IMR-90 (cell line): ENCODE measurements at regions not wholly inside any gene's neighbourhood (a gene's known extent, or its start where the extent isn't known, plus 50 kb on each side); places are given as distances from the start of the nearest gene placed in this dataset.

Experiments
- ATAC-seq: fragments of 200-7000 bp; cut with Tn5 transposase; 2 replicates; pipeline ENCODE4 v1.9.1; 2020; ENCODE audit warnings: low read depth, mild to moderate bottlenecking, moderate library complexity
- BruUV-seq: library from RNA; stranded (reverse); fragments of 400-500 nt; replicated peaks from 2 replicates; lab custom pipeline; 2021; lab: Mats Ljungman, UMichigan
- CTCF ChIA-PET: fragments of 300-600 bp; formaldehyde crosslinking; extraction: SDS; loops from one replicate; lab custom pipeline; 2021; ENCODE audit warnings: antibody characterized with exemption; lab: Yijun Ruan, JAX
- POLR2A ChIA-PET: fragments of 300-600 bp; sonication (Branson Sonifier 250); formaldehyde crosslinking; loops from one replicate; lab custom pipeline; 2022; ENCODE audit warnings: antibody characterized with exemption; ENCODE audit not compliant: unreplicated experiment; lab: Charles Lee
- DNase-seq: peaks from one replicate; pipeline ENCODE4 v3.0.0; 2013
- H2AFZ ChIP-seq: replicated peaks from 2 replicates; pipeline ENCODE3; 2013; ENCODE audit warnings: low read length, mild to moderate bottlenecking; ENCODE audit not compliant: poor library complexity
- H2AK5ac ChIP-seq: 2 replicates; pipeline ENCODE4 v1.6.1; 2013; ENCODE audit warnings: low read depth, low read length, inconsistent platforms
- H2AK9ac ChIP-seq: replicated peaks from 2 replicates; pipeline ENCODE3; 2013; ENCODE audit warnings: mild to moderate bottlenecking, low read depth, low read length, moderate library complexity; ENCODE audit not compliant: poor library complexity
- H2BK120ac ChIP-seq: 2 replicates; pipeline ENCODE4 v1.6.1; 2013; ENCODE audit warnings: low read depth, low read length, inconsistent platforms
- H2BK15ac ChIP-seq: 3 replicates; pipeline ENCODE4 v1.6.1; 2013; ENCODE audit warnings: low read depth, low read length, inconsistent platforms
- H2BK20ac ChIP-seq: 2 replicates; pipeline ENCODE4 v1.6.1; 2013; ENCODE audit warnings: low read depth, mild to moderate bottlenecking, inconsistent platforms, low read length, moderate library complexity
- H2BK5ac ChIP-seq: 2 replicates; pipeline ENCODE4 v1.6.1; 2013; ENCODE audit warnings: mild to moderate bottlenecking, low read depth, low read length, inconsistent platforms; ENCODE audit not compliant: poor library complexity, severe bottlenecking
- H3K14ac ChIP-seq: replicated peaks from 2 replicates; pipeline ENCODE4 v1.6.1; 2013; ENCODE audit warnings: low read depth, low read length, inconsistent platforms
- H3K18ac ChIP-seq: 2 replicates; pipeline ENCODE4 v1.6.1; 2013; ENCODE audit warnings: low read depth, low read length, control low read depth
- H3K23ac ChIP-seq: 2 replicates; pipeline ENCODE4 v1.6.1; 2013; ENCODE audit warnings: low read depth, low read length, inconsistent platforms
- H3K27ac ChIP-seq: 2 replicates; pipeline ENCODE4 v1.5.1; 2013; ENCODE audit warnings: mild to moderate bottlenecking, control low read depth, low read length; ENCODE audit not compliant: insufficient read depth
- H3K27me3 ChIP-seq: 2 replicates; pipeline ENCODE4 v1.6.1; 2013; ENCODE audit warnings: low read length; ENCODE audit not compliant: control insufficient read depth, insufficient read depth
- H3K36me3 ChIP-seq: 2 replicates; pipeline ENCODE4 v1.6.1; 2013; ENCODE audit warnings: low read length, mixed read lengths; ENCODE audit not compliant: control insufficient read depth, insufficient read depth
- H3K4ac ChIP-seq: 2 replicates; pipeline ENCODE4 v1.6.1; 2013; ENCODE audit warnings: low read depth, low read length, inconsistent platforms
- H3K4me1 ChIP-seq: 2 replicates; pipeline ENCODE4 v1.6.1; 2013; ENCODE audit warnings: low read length, mixed read lengths; ENCODE audit not compliant: control insufficient read depth, insufficient read depth
- H3K4me2 ChIP-seq: 2 replicates; pipeline ENCODE4 v1.6.1; 2013; ENCODE audit warnings: low read depth, mild to moderate bottlenecking, control low read depth, low read length, moderate library complexity
- H3K4me3 ChIP-seq: 2 replicates; pipeline ENCODE4 v1.5.1; 2013; ENCODE audit warnings: low read depth, mild to moderate bottlenecking, control low read depth, low read length, moderate library complexity; ENCODE audit not compliant: insufficient read depth
- H3K56ac ChIP-seq: 2 replicates; pipeline ENCODE4 v1.6.1; 2013; ENCODE audit warnings: low read length, inconsistent platforms; ENCODE audit not compliant: insufficient read depth; ENCODE audit errors: extremely low read depth
- H3K79me1 ChIP-seq, 2 experiments: 2 replicates each; pipeline ENCODE4 v1.6.1; 2013; ENCODE audit warnings: low read length in 2 of 2, inconsistent platforms in 1 of 2, low read depth in 1 of 2
- H3K9ac ChIP-seq: 2 replicates; pipeline ENCODE4 v1.6.1; 2013; ENCODE audit warnings: low read depth, low read length, control low read depth
- H3K9me1 ChIP-seq: 2 replicates; pipeline ENCODE4 v1.6.1; 2013; ENCODE audit warnings: low read length, inconsistent platforms; ENCODE audit not compliant: insufficient read depth
- H3K9me3 ChIP-seq: 2 replicates; pipeline ENCODE4 v1.6.1; 2013; ENCODE audit warnings: low read length; ENCODE audit not compliant: control insufficient read depth, insufficient read depth
- H4K20me1 ChIP-seq: 2 replicates; pipeline ENCODE4 v1.6.1; 2013; ENCODE audit warnings: low read length, inconsistent platforms; ENCODE audit not compliant: insufficient read depth
- H4K5ac ChIP-seq: 2 replicates; pipeline ENCODE4 v1.6.1; 2013; ENCODE audit warnings: mild to moderate bottlenecking, low read depth, low read length, control low read depth
- H4K8ac ChIP-seq, 2 experiments: 2 replicates each; pipeline ENCODE4 v1.6.1; 2013; ENCODE audit warnings: low read depth in 2 of 2, low read length in 2 of 2, control low read depth in 1 of 2, inconsistent platforms in 1 of 2
- H4K91ac ChIP-seq: 2 replicates; pipeline ENCODE4 v1.6.1; 2013; ENCODE audit warnings: low read depth, low read length, inconsistent platforms; ENCODE audit not compliant: insufficient read depth
- BHLHE40 ChIP-seq: fragments of 150-350 bp; IDR thresholded peaks from 2 replicates; pipeline ENCODE4 v1.6.1; 2016; ENCODE audit warnings: mild to moderate bottlenecking, low read depth, low read length
- MAFK ChIP-seq: IDR thresholded peaks from 2 replicates; pipeline ENCODE4 v1.6.1; 2012; ENCODE audit warnings: low read depth, low read length, improper control_type of control experiment
- MAZ ChIP-seq: IDR thresholded peaks from 2 replicates; pipeline ENCODE4 v1.6.1; 2012; ENCODE audit warnings: low read depth, mild to moderate bottlenecking, low read length, improper control_type of control experiment, moderate library complexity, borderline replicate concordance
- NFE2L2 ChIP-seq: fragments of 150-350 bp; IDR thresholded peaks from 2 replicates; pipeline ENCODE4 v1.6.1; 2016; ENCODE audit warnings: low read depth, mild to moderate bottlenecking, low read length
- POLR2A ChIP-seq: IDR thresholded peaks from 2 replicates; pipeline ENCODE4 v1.6.1; 2012; ENCODE audit warnings: mild to moderate bottlenecking, low read depth, low read length
- RCOR1 ChIP-seq: IDR thresholded peaks from 2 replicates; pipeline ENCODE4 v1.6.1; 2012; ENCODE audit warnings: mild to moderate bottlenecking, low read length, improper control_type of control experiment; ENCODE audit not compliant: insufficient replicate concordance
- RFX5 ChIP-seq: IDR thresholded peaks from 2 replicates; pipeline ENCODE4 v1.8.0; 2012; ENCODE audit warnings: low read depth, mild to moderate bottlenecking, low read length, moderate library complexity
- SMC3 ChIP-seq: fragments of 150-350 bp; IDR thresholded peaks from 2 replicates; pipeline ENCODE4 v1.6.1; 2016; ENCODE audit warnings: low read depth, mild to moderate bottlenecking, antibody characterized with exemption, low read length, moderate library complexity
- whole genome bisulfite sequencing, 2 experiments: methylation state at CpG; one replicate each; pipeline versions ENCODE4 v1.1.5 to v1.1.7; 2013; ENCODE audit warnings: missing lambda C conversion rate in 2 of 2; ENCODE audit not compliant: insufficient read length in 1 of 2; ENCODE audit errors: extremely low coverage in 2 of 2; 5-methylcytosine and 5-hydroxymethylcytosine counted together
- dilution Hi-C: fragments of 300-500 bp; cut with HindIII; formaldehyde crosslinking; loops from one replicate; pipeline ENCODE4 v1.14.3; 2018; ENCODE audit warnings: low sequenced_read_pairs; ENCODE audit not compliant: unreplicated experiment
- in situ Hi-C: fragments of 300-500 bp; cut with MboI; formaldehyde crosslinking; loops from 3 replicates; pipeline ENCODE4 v1.14.3; 2019; ENCODE audit warnings: low sequenced_read_pairs, inconsistent platforms, mixed read lengths
- intact Hi-C: fragments of 100-400 bp; cut with micrococcal nuclease; formaldehyde crosslinking; loops from 2 replicates; pipeline ENCODE4 v1.10.0; 2022
- TF ChIP-seq, protein P1 (sequence below): conservative IDR thresholded peaks from 2 replicates; pipeline ENCODE4 v1.5.1; 2012; ENCODE audit warnings: mild to moderate bottlenecking, low read depth, low read length, improper control_type of control experiment
- TF ChIP-seq, protein P2 (sequence below): fragments of 150-350 bp; IDR thresholded peaks from 2 replicates; pipeline ENCODE4 v1.6.1; 2016; ENCODE audit warnings: low read depth, mild to moderate bottlenecking, low read length, moderate library complexity, borderline replicate concordance

DNA sequence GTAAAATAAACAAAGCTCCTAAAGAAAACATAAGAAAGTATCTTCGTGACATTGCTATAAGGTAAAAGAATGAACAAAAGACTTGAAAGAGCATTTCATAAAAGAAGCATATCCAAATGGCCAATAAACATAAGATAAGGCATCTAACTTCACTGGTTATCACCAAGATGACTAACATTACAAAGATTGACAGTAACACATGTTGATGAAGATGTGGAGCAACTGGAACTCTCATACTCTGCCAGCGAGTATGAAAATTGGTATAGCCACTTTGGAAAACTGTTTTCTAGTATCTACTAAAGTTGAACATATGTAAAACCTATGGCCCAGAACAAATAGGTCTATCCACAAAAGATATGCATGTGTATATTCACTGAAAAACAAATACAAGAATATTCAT lies 150.5 kb downstream of the SNX18 start:
- Histone ChIP-seq H4K20me1 (no peaks in the 10 kb centered on the region), H2AK9ac (no peak overlapping the region), H3K9ac (no peak overlapping the region), H3K18ac (no peak overlapping the region), H2AK5ac (0 out of 2 replicates have a peak overlapping the region, but pooled peaks have one; percentile 15), H3K56ac (no peak overlapping the region), H3K4me3 (no peak overlapping the region), H4K8ac (no peak overlapping the region), H2BK120ac (no peak overlapping the region), H3K4me1 (peaks cover 27% of the 10 kb centered on the region), H3K14ac (no peak overlapping the region), H3K36me3 (no peaks in the 10 kb centered on the region), H4K5ac (no peak overlapping the region), H3K23ac (no peak overlapping the region), H2BK20ac (no peak overlapping the region), H3K27me3 (no peaks in the 10 kb centered on the region), H3K79me1 (peaks cover 0 to 40% of the 10 kb centered on the region in 2 experiments; a peak in 2 of 4 replicates), H2BK5ac (no peak overlapping the region), H3K4ac (no peak overlapping the region), H2AFZ (no peak overlapping the region), H3K4me2 (no peak overlapping the region), H4K91ac (no peak overlapping the region), H3K9me1 (peaks cover 19% of the 10 kb centered on the region), H3K9me3 (no peaks in the 10 kb centered on the region), H3K27ac (no peak overlapping the region), H2BK15ac (0 out of 3 replicates have a peak overlapping the region, but pooled peaks have one; percentile 20)
- BruUV-seq, result no TSS peak
- TF ChIP-seq, protein P1, sequence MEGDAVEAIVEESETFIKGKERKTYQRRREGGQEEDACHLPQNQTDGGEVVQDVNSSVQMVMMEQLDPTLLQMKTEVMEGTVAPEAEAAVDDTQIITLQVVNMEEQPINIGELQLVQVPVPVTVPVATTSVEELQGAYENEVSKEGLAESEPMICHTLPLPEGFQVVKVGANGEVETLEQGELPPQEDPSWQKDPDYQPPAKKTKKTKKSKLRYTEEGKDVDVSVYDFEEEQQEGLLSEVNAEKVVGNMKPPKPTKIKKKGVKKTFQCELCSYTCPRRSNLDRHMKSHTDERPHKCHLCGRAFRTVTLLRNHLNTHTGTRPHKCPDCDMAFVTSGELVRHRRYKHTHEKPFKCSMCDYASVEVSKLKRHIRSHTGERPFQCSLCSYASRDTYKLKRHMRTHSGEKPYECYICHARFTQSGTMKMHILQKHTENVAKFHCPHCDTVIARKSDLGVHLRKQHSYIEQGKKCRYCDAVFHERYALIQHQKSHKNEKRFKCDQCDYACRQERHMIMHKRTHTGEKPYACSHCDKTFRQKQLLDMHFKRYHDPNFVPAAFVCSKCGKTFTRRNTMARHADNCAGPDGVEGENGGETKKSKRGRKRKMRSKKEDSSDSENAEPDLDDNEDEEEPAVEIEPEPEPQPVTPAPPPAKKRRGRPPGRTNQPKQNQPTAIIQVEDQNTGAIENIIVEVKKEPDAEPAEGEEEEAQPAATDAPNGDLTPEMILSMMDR, result no peak
- TF ChIP-seq BHLHE40 (no peak), SMC3 (no peak), POLR2A (no peak), RFX5 (no peak), RCOR1 (no peak), NFE2L2 (no peak), MAFK (no peak), MAZ (no peak)
- TF ChIP-seq, protein P2, sequence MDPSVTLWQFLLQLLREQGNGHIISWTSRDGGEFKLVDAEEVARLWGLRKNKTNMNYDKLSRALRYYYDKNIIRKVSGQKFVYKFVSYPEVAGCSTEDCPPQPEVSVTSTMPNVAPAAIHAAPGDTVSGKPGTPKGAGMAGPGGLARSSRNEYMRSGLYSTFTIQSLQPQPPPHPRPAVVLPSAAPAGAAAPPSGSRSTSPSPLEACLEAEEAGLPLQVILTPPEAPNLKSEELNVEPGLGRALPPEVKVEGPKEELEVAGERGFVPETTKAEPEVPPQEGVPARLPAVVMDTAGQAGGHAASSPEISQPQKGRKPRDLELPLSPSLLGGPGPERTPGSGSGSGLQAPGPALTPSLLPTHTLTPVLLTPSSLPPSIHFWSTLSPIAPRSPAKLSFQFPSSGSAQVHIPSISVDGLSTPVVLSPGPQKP, result no peak
- dilution Hi-C loops, result no loop called here
- ChIA-PET CTCF (interaction anchor here (0.7 kb wide), 1 partner anchor 767 kb away, joined by 4 read pairs; no protein-coding TSS in a partner anchor), POLR2A (no interaction called here)
- no peak for DNase-seq
- ATAC-seq, result no peak
- in situ Hi-C loops, result no loop called here
- intact Hi-C loops, result loop anchor here (10.0 kb wide), 1 partner anchor 177 kb away; no protein-coding TSS in a partner anchor
- no CpG with 5 or more reads among the region's 2 CpGs for WGBS, 2 experiments
